ENCODE measurements at regions not wholly inside any gene's neighbourhood (a gene's known extent, or its start where the extent isn't known, plus 50 kb on each side); places are given as distances from the start of the nearest gene placed in this dataset.

- no peaks in the 10 kb centered on the region for H4K20me1 ChIP-seq (ENCODE audit: insufficient read depth)
- no peaks in the 10 kb centered on the region for H3K9me3 ChIP-seq (ENCODE audit: control insufficient read depth in 1 of 2, insufficient read depth in 1 of 2, low read depth in 1 of 2, low read length in 2 of 2)
- no peak overlapping the region for H3K4me3 ChIP-seq (replicated peaks in 1 of 2; ENCODE audit: low read depth in 1 of 2, low read length in 2 of 2)
- ATAC-seq (no peak), DNase-seq (ENCODE audit: low read depth, low spot score) (no peak)
- ChIA-PET RAD21 (ENCODE audit: low non-redundant PET in 1 of 2, low total read pairs in 2 of 2, uncharacterized antibody in 2 of 2, unreplicated experiment in 2 of 2) (no interaction called here), CTCF (no interaction called here), POLR2A (no interaction called here)
- H3K27me3 ChIP-seq (ENCODE audit: insufficient read depth, low read length), result peaks cover 25% of the 10 kb centered on the region
- H3K79me2 ChIP-seq (ENCODE audit: insufficient read depth, low read length), result no peaks in the 10 kb centered on the region
- H3K4me2 ChIP-seq (ENCODE audit: low read length), result no peak overlapping the region
- H2AFZ ChIP-seq (ENCODE audit: low read depth, low read length, poor library complexity, severe bottlenecking), result no peak overlapping the region
- no peak overlapping the region for H3K27ac ChIP-seq (ENCODE audit: low read depth, low read length)
- H3K4me1 ChIP-seq (ENCODE audit: control insufficient read depth in 1 of 2, insufficient read depth in 2 of 2, low read length in 2 of 2), result no peaks in the 10 kb centered on the region
- intact Hi-C loops (cut with micrococcal nuclease), result no loop called here
- TF ChIP-seq SRF (IDR thresholded peaks at IDR 0.05; ENCODE audit: low read depth) (no peak), CBX3 (IDR thresholded peaks at IDR 0.05; ENCODE audit: low read depth) (no peak), ZNF274 (IDR thresholded peaks at IDR 0.05; ENCODE audit: low read depth, low read length) (no peak), JUND (IDR thresholded peaks at IDR 0.05) (no peak), CEBPB (IDR thresholded peaks at IDR 0.05; ENCODE audit: low read depth) (no peak)
- no peak overlapping the region for H3K9ac ChIP-seq (ENCODE audit: low read length)
- BruUV-seq (replicated peaks), result no TSS peak
- no peaks in the 10 kb centered on the region for H3K36me3 ChIP-seq (ENCODE audit: control insufficient read depth in 1 of 2, insufficient read depth in 2 of 2, low read length in 2 of 2)
- no peaks in the 10 kb centered on the region for H3K9me2 ChIP-seq (ENCODE audit: insufficient read depth)
Measured at GRCh38 chr11:134630861-134631260, 218.8 kb upstream of the B3GAT1 start.

- Histone ChIP-seq H3K27me3 (ENCODE audit: insufficient read depth, low read length) (peaks cover 43% of the 10 kb centered on the region), H4K20me1 (ENCODE audit: insufficient read depth) (no peaks in the 10 kb centered on the region), H3K4me2 (ENCODE audit: low read length) (no peak overlapping the region), H3K4me1 (ENCODE audit: control insufficient read depth in 1 of 2, insufficient read depth in 2 of 2, low read length in 2 of 2) (no peaks in the 10 kb centered on the region), H3K9me2 (ENCODE audit: insufficient read depth) (no peaks in the 10 kb centered on the region), H3K27ac (ENCODE audit: low read depth, low read length) (no peak overlapping the region), H3K79me2 (ENCODE audit: insufficient read depth, low read length) (no peaks in the 10 kb centered on the region), H3K9ac (ENCODE audit: low read length) (no peak overlapping the region), H2AFZ (ENCODE audit: low read depth, low read length, poor library complexity, severe bottlenecking) (no peak overlapping the region), H3K9me3 (ENCODE audit: control insufficient read depth in 1 of 2, insufficient read depth in 1 of 2, low read depth in 1 of 2, low read length in 2 of 2) (no peaks in the 10 kb centered on the region), H3K36me3 (ENCODE audit: control insufficient read depth in 1 of 2, insufficient read depth in 2 of 2, low read length in 2 of 2) (no peaks in the 10 kb centered on the region), H3K4me3 (replicated peaks in 1 of 2; ENCODE audit: low read depth in 1 of 2, low read length in 2 of 2) (no peak overlapping the region)
- ATAC-seq (no peak), DNase-seq (ENCODE audit: low read depth, low spot score) (no peak)
- intact Hi-C loops (cut with micrococcal nuclease), result no loop called here
- ChIA-PET RAD21 (ENCODE audit: low non-redundant PET in 1 of 2, low total read pairs in 2 of 2, uncharacterized antibody in 2 of 2, unreplicated experiment in 2 of 2) (no interaction called here), POLR2A (no interaction called here), CTCF (no interaction called here)
- TF ChIP-seq SIN3A (IDR thresholded peaks at IDR 0.05; ENCODE audit: low read depth) (no peak), EZH2 (IDR thresholded peaks at IDR 0.05) (no peak), EZH2phosphoT487 (IDR thresholded peaks at IDR 0.05; ENCODE audit: borderline replicate concordance) (no peak)
- BruUV-seq (replicated peaks), result no TSS peak
Measured at GRCh38 chr11:134628426-134628825, 216.4 kb upstream of the B3GAT1 start.

Data from HCT116 (cell line).